H1 (cell line): ENCODE measurements at regions not wholly inside any gene's neighbourhood (a gene's known extent, or its start where the extent isn't known, plus 50 kb on each side); places are given as distances from the start of the nearest gene placed in this dataset.

Experiments
- CBX8 ChIP-seq: fragments of 300-800, 300-1000 bp; sonication (generic); IDR thresholded peaks from 2 replicates; pipeline ENCODE4 v1.7.1; 2016; ENCODE audit warnings: low read depth, low read length, borderline replicate concordance
- CHD7 ChIP-seq: fragments of 300-600 bp; sonication (generic); IDR thresholded peaks from 2 replicates; pipeline ENCODE4 v1.7.1; 2012; ENCODE audit warnings: low read length, moderate library complexity, mild to moderate bottlenecking, inconsistent platforms; ENCODE audit not compliant: insufficient replicate concordance
- CTCF ChIP-seq, 3 experiments: IDR thresholded peaks; 1 replicate in 2 of 3; 2 replicates in 1 of 3; pipeline versions ENCODE4 v1.5.1 to v1.6.1; 2011; ENCODE audit warnings: low read length in 3 of 3, mild to moderate bottlenecking in 3 of 3, inconsistent platforms in 2 of 3, low read depth in 1 of 3, moderate library complexity in 1 of 3; ENCODE audit not compliant: insufficient read depth in 1 of 3; ENCODE audit errors: control extremely low read depth in 1 of 3
- EP300 ChIP-seq, 2 experiments: IDR thresholded peaks; 1 replicate in 1 of 2; 2 replicates in 1 of 2; pipeline ENCODE4 v1.6.1; 2011 to 2012; ENCODE audit warnings: low read depth in 2 of 2, low read length in 2 of 2, mild to moderate bottlenecking in 2 of 2, borderline replicate concordance in 1 of 2, inconsistent platforms in 1 of 2, moderate library complexity in 1 of 2
- KDM5A ChIP-seq: fragments of 200-600 bp; IDR thresholded peaks from 2 replicates; pipeline ENCODE4 v1.7.1; 2012; ENCODE audit warnings: mild to moderate bottlenecking, low read length, inconsistent platforms, mixed read lengths
- NRF1 ChIP-seq: IDR thresholded peaks from 2 replicates; pipeline ENCODE4 v1.6.1; 2011; ENCODE audit warnings: mild to moderate bottlenecking, low read depth, low read length, improper control_type of control experiment
- RAD21 ChIP-seq, 2 experiments: IDR thresholded peaks in 1 of 2; conservative IDR thresholded peaks in 1 of 2; 2 replicates each; pipeline ENCODE4 v1.6.1; 2011; ENCODE audit warnings: low read depth in 2 of 2, low read length in 2 of 2, improper control_type of control experiment in 1 of 2, inconsistent platforms in 1 of 2, mild to moderate bottlenecking in 1 of 2, moderate library complexity in 1 of 2
- TAF1 ChIP-seq: IDR thresholded peaks from 2 replicates; pipeline ENCODE4 v1.6.1; 2011; ENCODE audit warnings: mild to moderate bottlenecking, low read depth, low read length

DNA sequence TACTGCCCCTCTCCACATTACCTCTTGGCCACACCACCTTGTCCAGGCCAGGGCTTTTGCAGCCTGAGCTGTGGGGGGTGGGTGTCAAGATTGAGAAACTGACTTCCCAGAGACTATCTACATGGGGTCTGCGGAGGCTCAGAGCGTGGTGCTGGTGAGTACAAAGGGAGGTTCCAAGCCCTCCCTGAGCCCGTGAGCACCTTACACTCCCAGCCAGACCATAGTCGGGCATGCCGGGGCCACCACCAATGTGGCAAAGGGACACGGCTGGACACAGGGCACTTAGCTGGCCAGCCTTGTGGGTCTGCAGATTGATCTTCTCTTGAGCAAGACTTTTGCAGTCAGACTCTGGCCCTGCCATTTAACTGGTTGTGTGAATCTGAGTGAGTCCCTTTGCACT is 74.1 kb upstream of the GATA2 start (continued):
- TF ChIP-seq CHD7 (no peak), CTCF (IDR thresholded peaks at IDR 0.05; ENCODE audit: control extremely low read depth in 1 of 3, insufficient read depth in 1 of 3, low read depth in 1 of 3, low read length in 3 of 3) (no peak), EP300 (IDR thresholded peaks at IDR 0.05; ENCODE audit: borderline replicate concordance in 1 of 2, low read depth in 2 of 2, low read length in 2 of 2) (no peak), KDM5A (no peak), CBX8 (no peak), TAF1 (no peak), NRF1 (no peak), RAD21 (IDR thresholded peaks at IDR 0.05 in 1 of 2, conservative IDR thresholded peaks at IDR 0.05 in 1 of 2; ENCODE audit: low read depth in 2 of 2, low read length in 2 of 2) (no peak)
